HG02973 (cell line): ENCODE measurements at regions not wholly inside any gene's neighbourhood (a gene's known extent, or its start where the extent isn't known, plus 50 kb on each side); places are given as distances from the start of the nearest gene placed in this dataset.

Source experiments
- ATAC-seq: cut with Tn5 transposase; IDR thresholded peaks from one replicate; pipeline ENCODE4 v1.9.1; 2021; ENCODE audit warnings: moderate library complexity; ENCODE audit not compliant: unreplicated experiment

GRCh38 chr3:154976072-154976983 lies 103.8 kb upstream of the MME start:
- ATAC-seq, result no peak

- ATAC-seq, result no peak
Observed at GRCh38 chr3:154973851-154974250, 106.3 kb upstream of the MME start.

- ATAC-seq, result no peak
Observed at GRCh38 chr3:154972951-154973350, 107.2 kb upstream of the MME start.

DNA sequence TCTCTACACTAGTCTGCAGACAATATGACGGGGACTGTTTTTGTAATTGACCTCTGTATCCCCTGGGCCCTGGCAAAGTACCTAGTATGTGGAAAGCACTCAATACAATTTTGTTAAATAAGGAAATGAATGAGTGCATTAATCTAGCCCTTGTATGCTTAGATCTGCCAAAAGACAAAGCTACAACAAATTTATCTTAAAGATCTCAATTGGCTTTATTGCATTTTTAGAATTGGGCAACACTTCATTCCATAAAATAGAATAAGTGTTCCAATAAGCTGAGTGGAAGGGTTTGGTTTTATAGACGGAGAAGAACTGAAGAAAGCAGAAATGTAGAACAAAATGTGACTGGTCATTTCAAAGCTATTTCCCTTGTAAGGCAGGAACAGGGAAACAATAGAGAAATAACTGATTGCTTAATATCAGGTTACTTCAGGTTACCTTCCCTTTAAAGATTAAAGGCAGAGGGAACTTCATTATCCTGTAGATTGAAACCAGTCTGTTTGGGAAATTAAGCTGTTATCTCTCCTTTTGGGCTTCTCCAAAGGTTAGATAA lies 108.3 kb upstream of the MME start:
- no peak for ATAC-seq

DNA sequence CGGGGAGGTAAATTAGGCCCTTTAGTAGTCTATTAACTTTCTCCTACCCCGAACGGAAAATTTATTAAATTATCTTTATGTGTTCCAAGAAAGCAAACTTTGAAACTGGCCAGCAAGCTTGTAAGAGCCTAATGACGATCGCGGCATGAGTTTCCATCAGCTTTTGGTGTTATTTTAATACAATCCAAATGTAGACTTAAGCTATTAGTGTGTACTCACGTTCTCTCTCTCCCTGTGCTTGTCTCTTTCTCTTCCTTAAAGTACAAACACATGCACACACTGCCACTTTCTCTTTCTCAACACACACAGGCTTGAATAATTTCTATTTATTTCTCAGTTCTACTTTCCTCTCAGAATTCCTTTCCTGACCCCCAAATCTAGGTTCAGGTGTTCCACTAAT lies 108.8 kb upstream of the MME start:
- ATAC-seq, result no peak

DNA sequence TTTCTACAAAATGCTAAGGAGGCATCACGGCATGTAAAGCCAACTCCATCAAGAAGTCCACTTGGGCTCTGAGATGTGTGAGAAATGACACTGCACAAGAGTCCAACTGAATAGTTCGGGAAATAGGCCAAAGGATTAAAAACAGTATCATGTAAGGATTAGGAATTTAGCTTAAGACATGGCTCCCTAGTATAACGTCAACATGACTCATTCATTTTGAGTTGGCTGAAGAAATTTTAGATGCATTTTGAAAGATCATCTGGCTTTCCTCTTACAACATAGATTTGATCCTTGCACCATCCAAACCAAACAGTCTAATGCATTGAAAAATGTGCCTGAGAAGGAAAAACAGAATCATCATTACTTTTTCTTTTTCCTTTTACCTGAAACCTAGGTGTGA lies 109.3 kb upstream of the MME start:
- no peak for ATAC-seq

DNA sequence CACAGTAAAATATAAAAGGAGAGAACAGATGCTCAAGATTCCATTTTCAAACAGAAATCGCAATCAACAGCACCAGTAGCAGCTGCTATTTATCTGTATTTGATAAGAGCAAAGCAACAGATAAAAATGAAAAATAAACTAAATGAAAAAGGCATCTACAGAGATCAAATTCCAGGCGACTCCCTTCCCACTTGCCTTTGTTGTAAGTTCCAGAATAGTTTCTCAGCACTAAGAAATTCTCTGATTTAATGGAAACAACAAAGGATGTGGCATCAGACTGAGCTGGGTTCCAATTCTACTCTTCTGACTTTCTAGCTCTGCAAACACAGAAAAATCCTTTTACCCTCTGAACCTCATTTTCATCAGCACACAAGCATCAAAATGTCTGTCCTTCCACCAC lies 110.8 kb upstream of the MME start:
- ATAC-seq, result no peak

DNA sequence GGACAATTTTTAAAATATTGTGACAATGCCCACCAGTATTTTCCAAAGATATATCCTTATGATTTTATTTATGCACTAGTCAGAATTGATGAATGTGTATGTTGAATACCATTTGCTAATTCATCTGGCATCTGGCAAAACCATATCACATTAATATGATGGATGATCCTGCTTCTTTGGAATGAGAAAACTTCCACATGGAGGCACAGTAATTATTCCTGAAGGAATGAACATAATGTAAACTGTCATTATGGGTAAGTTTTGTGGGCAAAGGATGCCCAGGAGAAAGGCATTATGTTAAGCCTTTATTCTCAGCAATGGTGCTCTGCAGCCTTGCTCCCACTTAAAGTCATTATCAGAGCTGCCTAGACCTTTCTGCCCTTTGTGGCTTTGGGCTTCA lies 113.0 kb upstream of the MME start:
- ATAC-seq, result no peak

DNA sequence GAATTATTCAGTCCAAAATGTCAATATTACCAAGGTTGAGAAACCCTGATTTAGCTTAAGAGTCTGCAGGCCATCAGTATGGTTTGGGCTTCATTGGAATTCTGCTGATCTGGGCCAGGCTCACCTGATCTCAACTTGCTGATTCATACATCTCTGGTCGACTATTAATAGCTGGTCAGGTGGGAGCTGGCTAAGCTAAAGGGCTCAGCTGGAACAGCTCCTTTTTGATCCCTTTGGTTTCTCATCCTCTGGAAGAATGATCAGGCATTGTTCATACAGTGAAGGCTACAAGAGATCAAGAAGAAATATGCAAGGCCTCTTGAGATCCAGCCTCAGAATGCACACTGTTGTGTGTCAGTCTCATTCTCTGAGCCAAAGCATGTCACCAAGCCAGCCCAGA lies 123.3 kb upstream of the MME start:
- no peak for ATAC-seq

GRCh38 chr3:154955907-154956533 lies 124.1 kb upstream of the MME start:
- no peak for ATAC-seq

- no peak for ATAC-seq
Observed at GRCh38 chr3:154954757-154955156, 125.4 kb upstream of the MME start.

GRCh38 chr3:154953538-154953937 lies 126.6 kb upstream of the MME start:
- no peak for ATAC-seq

- no peak for ATAC-seq
Observed at GRCh38 chr3:154952553-154952952, 127.6 kb upstream of the MME start.

DNA sequence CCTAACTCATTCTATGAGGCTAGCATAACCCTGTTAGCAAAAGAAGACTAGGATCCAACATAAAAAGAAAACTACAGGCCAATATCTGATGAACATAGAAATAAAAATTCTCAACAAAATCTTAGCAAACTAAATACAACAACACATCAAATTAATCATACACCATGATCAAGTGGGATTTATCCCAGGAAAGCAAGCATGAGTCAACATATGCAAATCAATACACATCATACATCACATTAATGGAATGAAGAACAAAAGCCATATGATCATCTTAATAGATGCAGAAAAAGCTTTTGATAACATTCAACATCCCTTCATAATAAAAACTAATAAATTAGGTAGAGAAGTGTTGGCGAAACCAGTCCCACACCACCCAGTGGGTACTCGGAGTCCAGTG lies 136.1 kb upstream of the MME start:
- ATAC-seq, result no peak

DNA sequence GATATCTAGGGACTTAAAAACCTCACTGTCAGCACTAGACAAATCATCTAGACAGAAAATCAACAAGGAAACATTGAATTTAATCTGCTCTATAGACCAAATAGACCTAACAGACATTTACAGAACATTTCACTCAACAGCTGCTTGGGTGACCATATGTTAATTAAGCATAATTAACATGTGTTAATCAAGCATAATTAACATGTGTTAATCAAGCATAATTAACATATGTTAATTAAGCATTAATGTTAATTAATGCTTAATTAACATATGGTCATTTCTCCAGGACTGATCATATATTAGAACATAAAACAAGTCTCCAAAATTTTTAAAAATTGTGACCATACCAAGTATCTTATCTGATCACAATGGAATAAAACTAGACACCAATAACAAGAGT lies 137.3 kb upstream of the MME start:
- no peak for ATAC-seq

- ATAC-seq, result no peak
Observed at GRCh38 chr3:154936196-154936595, 143.9 kb upstream of the MME start.

- ATAC-seq, result no peak
Observed at GRCh38 chr3:154933581-154933980, 146.5 kb upstream of the MME start.

GRCh38 chr3:154932633-154933032 lies 147.5 kb upstream of the MME start:
- ATAC-seq, result no peak

DNA sequence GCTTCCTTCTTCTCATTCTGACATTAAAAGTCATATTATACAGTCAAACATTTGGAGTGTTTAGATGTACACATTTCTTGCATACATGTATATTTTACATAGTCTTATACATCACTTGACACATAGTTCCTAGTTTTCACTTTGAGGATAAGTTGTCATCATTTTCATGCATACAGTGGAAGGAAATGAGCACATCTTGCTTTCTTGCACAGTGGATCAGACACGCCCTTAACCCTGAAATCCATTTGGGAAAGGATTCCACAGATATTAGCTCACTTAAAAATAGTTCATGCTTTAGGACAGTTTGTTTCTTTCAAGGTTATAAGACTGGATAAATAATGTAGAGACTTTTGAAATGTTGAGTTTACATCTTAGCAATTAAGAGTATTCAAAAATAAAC lies 148.6 kb upstream of the MME start:
- ATAC-seq, result no peak

GRCh38 chr3:154926721-154927120 lies 153.4 kb upstream of the MME start:
- ATAC-seq, result no peak

- ATAC-seq, result no peak
Observed at GRCh38 chr3:154921351-154921750, 158.8 kb upstream of the MME start.

DNA sequence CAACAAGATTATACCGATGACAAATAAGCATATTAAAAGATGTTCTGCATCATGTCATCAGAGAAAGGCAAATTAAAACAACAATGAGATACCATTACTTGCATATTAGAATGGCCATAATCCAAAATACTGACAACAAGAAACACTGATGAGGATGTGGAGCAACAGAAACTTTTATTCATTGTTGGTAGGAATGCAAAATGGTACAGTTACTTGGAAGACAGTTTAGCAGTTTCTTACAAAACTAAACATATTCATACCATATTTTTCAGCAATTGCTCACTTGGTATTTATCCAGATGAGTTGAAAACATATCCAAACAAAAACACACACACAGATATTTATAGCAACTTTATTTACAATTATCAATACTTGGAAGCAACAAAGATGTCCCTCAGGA lies 160.9 kb upstream of the MME start:
- no peak for ATAC-seq
